HG02884 (cell line): ENCODE measurements at regions not wholly inside any gene's neighbourhood (a gene's known extent, or its start where the extent isn't known, plus 50 kb on each side); places are given as distances from the start of the nearest gene placed in this dataset.
"Not testable (repeated sequence)": the region's sequence is repeated elsewhere in the genome, so short reads cannot be mapped to it uniquely, and the experiment has no call there.

Source experiments
- ATAC-seq: cut with Tn5 transposase; IDR thresholded peaks from one replicate; pipeline ENCODE4 v1.9.1; 2021; ENCODE audit warnings: mild to moderate bottlenecking, moderate library complexity; ENCODE audit not compliant: unreplicated experiment

DNA sequence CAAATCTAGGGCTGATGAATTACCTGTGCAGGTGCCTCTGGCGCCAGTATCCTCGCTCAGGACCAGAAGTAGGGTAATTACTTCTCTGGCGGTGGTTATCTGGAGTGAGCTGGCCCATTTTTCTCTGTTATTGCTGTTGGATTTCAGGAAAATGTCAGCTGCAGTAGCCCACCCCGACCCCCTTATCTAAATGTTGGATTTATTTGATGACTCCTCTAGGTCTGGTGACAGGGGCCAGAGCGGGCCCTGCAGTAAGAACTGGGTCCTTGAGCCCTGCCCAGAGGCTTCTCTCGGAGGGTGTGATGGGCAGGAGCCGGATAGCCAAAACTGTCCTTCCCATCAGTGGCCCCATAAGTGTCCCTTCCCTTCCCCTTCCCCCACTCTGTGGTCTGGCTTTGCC lies 384.3 kb downstream of the PTPRU start:
- ATAC-seq = no peak

DNA sequence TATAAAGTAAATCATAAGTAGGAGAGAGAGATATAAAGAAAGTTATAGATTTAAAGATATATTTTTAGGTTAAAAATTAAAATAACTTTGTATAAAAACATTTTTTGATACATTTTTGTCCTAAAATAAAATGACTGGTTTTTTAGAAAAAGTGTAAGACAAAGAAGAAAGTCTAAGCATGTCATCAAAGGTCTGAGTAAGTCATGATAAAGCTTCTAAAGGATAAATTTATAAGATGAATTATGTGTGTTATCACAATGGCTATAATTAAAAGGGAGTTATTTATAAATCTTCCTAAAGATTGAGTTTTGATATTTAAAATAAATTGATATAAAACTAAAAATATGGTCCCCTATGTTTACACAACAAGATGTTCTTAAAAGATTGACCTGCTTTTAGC lies 370.9 kb downstream of the PTPRU start:
- ATAC-seq = no peak

DNA sequence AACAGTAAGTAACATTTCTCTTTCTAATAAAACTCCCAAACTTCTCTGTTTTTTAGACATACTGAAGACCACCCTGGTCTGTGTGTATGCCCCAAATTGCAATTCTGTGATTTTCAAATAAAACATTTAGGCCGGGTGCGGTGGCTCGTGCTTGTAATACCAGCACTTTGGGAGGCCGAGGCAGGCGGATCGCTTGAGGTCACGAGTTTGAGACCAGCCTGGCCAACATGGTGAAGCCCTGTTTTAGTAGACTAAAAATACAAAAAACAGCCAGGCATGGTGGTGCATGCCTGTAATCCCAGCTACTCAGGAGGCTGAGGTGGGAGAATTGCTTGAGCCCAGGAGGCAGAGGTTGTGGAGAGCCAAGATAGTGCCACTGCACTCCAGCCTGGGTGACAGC lies 368.5 kb downstream of the PTPRU start:
- ATAC-seq = not testable (repeated sequence)

DNA sequence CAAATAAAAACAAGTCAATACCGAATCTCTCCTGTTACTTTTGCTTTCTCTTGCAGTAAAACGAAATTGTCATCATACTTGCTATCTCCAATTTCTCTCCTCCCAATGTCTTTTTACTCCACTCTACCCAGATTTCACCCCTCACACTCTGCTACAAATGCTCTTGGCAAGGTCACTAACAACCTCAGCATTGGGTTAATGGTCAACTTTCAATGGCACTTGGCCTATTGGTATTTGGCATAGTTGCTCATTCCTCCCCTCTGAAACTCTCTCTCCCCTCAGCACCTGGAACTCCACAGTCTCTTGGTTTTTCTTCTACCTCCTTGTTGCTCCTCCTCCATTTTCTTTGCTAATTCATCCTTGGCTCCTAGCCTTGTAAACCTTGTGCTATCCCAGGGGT lies 367.3 kb downstream of the PTPRU start:
- ATAC-seq = no peak

DNA sequence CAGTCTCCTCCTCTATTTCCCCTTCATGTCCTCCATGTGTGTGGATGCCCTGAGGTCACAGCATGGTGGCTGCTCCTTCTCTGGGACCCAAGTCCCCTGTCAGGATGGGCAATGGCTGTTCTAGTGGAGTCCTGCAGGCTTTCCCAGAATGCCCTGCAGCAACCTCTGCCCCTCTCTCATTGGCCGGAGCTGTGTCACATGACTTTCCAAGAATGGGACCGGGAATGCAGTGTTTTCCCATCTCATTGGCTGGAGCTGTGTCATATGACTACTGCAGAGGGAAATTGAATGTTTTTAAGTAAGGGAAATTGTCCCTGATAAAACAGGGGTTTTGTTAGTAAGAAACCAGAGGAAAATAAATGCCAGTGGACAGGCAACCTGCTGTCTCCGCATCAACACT lies 365.9 kb downstream of the PTPRU start:
- ATAC-seq = no peak

DNA sequence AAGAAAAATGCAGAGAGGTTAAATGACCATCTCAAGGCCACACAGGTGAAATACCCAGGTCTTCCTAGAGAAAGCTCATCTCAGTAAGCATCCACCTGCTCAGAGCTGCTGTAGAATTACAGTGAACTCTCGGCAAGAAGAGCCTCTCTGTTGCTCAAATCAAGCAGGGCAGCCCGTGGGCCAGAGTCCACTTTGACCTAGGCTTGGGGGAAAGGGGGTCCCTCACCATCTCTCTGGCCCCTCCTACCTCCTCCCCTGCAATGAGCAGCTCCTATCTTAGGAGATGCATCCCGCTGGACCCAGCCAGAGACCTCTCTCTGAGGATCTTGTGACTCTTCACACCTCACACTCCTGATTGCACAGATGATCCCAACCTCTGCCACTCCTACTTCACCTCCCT lies 364.7 kb downstream of the PTPRU start:
- ATAC-seq = no peak

DNA sequence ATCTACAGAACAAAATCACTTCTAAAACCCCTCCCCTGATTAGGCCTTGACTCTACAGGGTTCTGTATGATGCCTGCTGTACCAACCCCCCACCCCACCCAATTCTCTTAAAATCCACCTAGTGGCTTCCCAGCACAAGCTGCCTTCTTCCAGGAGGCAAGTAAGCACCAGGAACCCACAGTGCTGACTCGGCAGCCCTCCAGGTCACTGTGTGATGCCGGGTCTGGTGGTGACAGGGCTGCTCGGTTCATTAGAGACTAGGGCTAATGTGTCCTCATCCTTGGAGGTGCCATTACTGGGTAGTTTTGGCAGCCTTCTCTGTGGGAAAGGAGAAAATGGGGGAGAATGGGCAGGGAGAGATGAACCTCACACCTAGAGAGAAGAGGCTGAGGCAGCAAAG lies 363.5 kb downstream of the PTPRU start:
- ATAC-seq = no peak

DNA sequence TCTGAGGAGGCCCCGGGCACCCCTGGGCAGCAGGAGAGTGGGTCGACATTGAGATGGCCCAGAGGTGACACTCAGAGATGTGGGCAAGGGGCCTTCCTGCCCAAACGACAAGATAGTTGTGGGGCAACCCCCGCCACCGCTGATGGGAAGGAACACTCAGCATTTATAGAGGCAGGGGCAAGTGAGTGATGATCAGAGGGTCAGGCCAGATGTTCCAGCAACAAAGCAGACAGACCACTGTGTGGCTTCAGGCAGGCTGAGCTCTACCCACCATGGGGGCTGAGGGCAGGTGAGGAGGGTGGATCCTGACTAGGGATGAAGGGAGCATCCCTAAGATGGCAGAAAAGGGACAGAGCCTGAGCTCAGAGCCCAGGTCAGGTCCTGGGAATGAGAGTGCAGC lies 362.7 kb downstream of the PTPRU start:
- no peak for ATAC-seq

DNA sequence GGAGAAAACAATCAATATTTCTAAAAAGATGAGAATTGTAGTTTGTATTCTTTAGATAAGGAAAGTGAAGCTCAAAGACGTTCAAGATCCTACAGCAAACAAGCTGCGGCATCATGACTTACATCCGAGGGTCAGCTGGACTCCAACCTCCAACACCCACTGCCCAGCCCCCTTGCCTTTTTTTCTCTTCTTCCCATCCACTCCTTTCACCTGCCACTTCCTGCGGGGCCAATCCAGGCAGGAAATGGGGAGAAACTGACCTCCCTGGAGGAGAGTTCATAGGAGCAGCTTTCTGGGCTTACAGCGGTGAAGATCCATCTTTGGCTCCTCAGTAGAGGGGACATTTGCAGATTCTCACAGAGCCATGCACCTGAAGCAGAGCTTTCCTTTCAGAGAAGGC lies 361.5 kb downstream of the PTPRU start:
- no peak for ATAC-seq

DNA sequence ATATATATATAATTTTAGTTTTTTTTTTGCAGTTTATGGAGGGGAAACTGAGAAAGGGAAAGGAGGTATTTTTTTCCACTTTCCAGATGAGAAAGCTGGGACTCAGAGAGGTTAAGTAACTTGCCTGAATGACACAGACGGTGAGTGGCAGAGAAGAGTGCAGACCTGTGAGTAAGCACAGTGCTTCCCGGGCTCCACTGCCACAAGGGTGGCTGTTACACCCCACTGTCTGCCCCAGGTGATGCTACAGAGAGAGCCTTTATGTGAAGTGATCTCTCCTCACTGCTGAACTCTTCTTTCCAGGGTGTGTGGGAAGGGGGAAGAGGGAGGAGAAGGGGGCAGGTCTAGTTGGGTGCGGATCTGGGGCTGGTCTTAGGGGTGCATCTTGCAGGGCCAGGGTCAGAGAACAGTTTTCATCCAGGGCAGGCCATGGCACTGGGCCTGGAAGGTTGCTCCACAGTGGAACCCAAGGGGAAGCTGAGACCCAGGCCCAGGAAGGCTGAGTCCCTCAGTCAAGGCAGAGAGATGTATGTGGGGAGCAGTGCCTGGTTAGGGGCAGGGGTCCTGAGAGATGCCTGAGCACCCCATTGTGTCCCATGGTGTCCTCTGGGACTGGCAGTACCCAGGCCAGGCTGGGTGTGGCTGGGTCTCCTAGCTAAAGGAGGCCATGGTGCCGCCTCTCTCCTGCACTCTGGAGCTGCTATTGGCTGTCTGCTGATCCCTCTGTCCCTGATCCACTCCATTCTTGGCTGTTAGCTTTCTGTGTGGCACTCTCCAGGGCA lies 357.5 kb downstream of the PTPRU start:
- ATAC-seq = no peak

DNA sequence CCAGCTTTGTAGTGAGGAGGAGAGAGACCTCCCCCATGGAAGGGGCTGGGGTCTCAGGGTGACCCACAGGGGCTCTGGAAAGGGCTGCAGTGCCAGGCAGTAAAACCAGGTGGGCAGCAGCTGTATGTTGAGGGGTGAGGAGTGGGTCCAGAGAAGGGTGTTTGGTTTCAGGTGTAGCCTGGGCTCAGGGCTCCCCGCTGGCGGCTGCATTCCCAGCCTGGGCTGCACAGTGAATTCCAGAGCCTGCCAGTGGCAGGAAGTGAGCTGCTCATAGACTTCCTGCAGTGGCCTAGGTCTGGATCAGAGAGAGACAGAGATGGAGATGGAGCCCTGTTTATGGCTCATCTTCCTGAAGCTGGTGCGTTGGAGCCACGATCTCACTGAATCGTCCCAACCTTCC lies 356.4 kb downstream of the PTPRU start:
- ATAC-seq = no peak

DNA sequence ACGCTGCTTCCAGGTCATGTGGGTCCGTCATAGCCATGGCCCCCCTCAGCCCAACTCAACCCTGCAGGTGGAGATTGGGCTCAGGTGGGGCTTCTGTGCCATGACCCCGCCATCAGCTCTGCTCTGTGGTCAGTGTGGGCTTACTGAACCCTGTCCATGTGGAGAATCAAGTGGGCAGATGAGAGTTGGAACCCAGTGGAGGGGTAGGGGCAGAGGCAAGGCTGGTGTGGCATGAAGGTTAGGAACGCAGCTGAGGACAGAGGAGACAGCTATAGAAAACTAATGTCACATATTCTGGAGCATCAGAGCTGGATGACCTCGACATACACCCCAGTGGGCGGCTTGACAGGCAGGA lies 355.9 kb downstream of the PTPRU start:
- ATAC-seq = no peak

DNA sequence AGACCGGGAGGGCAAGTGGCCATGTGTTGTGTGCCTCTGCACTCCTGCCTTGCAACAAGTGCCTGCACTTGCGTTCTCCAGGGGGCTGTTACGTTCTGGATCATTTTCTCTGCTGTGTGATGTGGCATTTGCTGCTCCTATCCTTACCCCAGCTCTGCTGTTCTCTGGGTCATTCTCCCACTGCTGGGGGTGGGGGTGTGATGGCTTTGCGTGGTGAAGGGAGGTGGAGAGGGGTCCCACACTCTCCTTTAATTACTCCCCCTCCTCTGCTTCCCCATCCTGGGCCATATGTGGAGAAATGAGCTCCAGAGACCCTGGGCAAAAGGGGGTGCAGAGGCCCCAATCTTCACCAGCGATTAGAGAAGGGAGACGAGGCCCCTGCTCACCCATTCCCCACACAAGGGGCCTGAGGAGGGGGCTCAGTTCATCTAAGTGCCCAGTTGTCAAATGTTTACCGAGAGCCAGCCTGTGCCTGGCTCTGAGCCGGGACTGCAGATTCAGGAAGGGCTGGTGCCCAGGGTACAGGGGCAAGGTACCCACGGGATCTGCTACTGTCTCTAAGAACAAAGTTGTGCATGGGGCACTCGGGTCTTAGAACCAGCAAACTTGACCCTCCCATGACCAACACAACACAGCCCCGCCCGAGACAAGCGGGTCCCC lies 355.4 kb downstream of the PTPRU start:
- no peak for ATAC-seq

DNA sequence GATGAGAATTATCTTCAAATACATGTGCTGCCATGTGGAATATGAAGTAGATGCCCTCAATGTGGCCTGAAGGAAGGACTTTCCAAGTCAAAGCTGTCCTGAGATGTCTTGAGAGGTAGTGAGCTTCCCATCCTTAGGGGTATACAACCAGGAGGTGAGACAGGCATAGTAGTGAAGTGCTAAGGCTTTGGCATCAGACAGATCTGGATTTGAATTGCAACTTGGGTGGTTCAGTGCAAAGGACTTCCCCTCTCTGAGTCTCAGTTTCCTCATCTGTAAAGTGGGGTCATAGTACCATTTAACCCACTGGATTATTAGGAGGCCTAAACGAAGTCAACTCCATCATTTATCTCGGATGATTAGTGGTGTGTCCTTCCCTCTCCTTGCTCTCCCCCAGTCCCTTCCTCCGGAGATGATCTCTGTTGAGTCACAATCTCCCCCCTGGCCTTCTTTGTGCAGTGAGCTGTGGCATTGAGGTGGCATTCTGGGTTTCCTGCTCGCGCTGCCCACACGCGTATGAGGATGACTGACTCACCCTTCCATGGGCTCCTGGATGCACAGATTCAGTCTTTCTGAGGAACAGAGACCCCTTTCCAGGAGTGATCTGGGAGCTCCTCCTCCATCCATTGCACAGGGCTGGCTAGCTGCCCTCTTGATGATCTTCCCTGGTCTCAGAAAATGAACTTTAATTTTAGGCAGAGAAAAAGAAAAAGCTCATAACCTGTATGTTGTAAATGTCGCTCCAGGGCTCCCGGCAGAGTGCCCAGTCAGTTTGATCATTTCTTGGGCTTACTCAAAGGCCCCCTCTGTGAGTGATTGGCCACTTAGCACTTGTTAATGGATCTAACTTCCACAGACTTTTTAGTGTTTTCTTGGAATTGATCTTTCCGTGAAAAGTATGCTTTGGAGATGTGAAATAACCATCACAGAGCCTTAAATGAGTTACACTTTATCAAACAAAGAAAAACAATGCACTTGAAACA lies 354.6 kb downstream of the PTPRU start:
- ATAC-seq = no peak

DNA sequence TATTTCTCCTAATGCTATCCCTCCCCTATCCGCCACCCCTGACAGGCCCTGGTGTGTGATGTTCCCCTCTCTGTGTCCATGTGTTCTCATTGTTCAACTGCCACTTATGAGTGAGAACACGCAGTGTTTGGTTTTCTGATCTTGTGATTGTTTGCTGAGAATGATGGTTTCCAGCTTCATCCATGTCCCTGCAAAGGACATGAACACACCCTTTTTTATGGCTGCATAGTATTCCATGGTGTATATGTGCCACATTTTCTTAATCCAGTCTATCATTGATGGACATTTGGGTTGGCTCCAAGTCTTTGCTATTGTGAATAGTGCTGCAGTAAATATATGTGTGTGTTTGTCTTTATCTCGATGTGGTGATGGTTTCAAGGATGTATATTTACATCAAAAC lies 353.4 kb downstream of the PTPRU start:
- not testable (repeated sequence) for ATAC-seq

DNA sequence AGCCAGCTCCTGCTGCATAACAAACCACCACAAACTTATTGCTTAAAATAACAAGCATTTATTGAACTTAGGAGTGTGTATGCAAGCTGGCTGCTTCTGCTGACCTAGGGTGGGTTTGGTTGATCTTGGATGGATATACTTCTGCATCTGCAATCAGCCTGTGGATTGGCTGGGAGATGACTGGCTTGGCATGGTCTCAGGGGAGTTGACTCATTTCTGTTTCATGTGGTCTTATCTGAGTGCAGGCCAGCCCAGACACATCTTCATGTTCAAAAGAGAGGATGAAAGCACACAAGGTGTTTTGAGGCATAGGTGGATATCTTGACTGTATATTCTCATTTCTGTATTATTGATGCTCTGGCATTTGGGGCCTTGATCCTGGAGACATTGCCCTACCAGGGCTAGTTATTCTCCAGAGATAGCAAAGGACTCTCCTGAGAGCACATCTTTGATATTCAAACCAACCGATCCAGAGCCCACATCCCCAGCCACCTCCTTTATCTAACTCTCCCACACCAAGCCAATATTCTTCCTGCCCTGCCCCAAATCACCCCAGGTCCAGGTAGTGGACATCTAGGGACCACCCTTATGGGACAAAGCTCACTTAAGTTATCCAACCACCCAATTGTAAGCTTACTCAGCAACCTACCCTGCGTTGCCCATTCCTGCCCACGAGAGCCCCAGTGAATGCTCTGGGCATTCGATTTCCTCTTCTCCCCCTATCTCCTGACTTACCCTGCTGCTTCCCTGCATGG lies 350.8 kb downstream of the PTPRU start:
- no peak for ATAC-seq

DNA sequence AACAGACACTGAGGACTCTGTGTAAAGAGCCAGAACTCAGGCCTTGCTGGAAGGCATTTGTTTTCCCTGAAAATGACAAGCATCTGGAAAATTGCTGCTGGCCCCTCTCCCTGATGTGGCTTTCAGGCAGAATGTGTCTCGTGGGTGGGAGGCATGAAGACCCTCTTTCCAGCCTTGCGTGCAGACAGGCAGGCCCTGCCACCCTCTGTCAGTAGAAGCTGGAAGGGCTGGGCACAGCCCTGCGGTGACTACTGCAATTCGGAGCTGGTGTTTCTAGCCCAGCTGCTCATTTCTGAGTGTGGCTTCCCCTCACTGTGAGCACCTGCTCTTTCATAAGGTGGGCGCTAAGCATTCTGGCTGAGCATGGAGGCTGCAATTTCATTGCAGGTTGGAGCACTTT lies 349.9 kb downstream of the PTPRU start:
- no peak for ATAC-seq

DNA sequence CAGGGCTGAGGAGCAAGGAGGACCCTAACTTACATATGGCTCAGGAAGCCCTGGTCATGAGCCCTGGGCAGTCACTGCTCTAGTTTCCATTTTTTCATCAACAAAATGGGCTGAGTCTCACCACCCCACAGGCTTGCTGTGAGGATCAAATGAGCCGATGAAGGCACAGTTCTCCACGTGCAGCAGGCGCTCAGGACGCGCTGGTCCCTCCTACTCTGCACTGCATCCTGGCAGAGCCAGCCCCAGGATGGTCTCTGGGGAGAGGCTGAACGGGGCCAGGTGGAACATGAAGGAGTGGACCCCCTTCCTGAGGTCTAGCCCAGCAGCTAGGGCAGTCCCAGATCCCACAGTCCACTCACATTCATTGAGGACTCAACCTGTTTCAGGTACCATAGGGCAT lies 349.3 kb downstream of the PTPRU start:
- no peak for ATAC-seq

DNA sequence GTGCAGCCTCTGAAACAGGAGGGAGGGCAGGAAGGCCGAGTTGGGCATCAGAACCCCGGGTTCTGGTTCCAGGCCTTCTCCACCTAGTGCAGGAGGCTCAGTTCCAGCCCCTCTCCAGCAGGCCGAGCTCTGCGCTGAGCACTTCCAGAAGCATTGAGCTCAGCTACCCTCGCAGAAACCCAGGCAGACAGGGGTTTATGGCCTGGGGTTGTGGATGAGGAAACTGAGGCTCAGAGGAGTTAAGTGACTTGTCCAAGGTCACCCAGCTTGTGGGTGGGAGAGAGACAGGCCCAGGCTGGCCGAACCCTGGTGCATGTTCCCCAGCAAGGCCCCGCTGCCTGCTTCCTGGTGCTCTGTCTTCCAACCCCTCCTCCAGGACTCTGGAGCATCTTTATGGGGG lies 348.9 kb downstream of the PTPRU start:
- ATAC-seq = no peak

DNA sequence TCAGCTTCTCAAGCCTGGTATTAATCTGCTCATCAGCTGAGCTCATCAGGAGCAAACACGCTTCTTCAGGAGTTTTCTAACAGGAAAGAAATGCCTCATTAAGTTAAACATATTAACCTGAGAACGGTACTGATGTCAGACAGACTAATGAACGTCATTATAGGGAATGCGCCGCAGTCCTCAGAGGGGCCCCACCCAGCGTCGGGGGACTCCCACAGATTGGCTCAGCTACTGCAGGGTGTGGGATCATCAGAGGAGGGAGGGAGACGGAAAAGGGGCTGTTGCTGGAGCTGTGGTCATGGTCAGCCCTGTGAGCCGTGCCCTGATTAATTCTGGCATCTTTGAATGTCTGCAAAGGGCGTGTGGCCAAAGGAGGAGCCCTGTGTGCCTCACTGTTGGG lies 348.5 kb downstream of the PTPRU start:
- no peak for ATAC-seq

DNA sequence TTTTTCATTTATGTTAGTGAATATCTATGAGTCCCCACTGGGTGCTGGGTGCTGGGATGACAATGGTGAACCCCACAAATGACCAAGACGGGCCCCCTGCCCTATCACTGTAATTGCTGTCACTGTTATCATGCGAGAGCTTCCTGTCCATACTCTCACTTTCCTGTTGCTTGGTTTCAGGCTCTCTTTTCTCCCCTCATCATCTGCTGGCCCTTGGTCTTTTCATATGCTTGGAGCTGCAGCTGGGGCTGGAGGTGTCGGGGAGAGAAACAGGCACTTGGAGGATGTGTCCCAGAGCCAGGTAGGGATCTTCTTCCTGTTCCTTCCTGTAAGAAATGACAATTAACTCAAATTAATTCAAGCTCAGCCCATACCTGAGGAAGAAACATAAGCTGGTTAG lies 348.0 kb downstream of the PTPRU start:
- ATAC-seq = no peak
